Uterus (tissue), 3 donors: ENCODE measurements at regions not wholly inside any gene's neighbourhood (a gene's known extent, or its start where the extent isn't known, plus 50 kb on each side); places are given as distances from the start of the nearest gene placed in this dataset.

Experiments
- DNase-seq, 2 donors: peaks; one replicate each; pipeline ENCODE4 v3.0.0-alpha.2; 2019 to 2020
- H3K27ac ChIP-seq, 2 donors: fragments of 200-600 bp; sonication (generic); 1 replicate in 1 of 2; 2 replicates in 1 of 2; pipeline ENCODE4 v1.5.1; 2016 to 2018
- H3K27me3 ChIP-seq, 2 donors: fragments of 200-600 bp; sonication (generic); one replicate each; pipeline ENCODE4 v1.5.1; 2018 to 2019; ENCODE audit warnings: control low read depth in 1 of 2
- H3K36me3 ChIP-seq, 2 donors: fragments of 200-600 bp; sonication (generic); one replicate each; pipeline ENCODE4 v1.5.1; 2019; ENCODE audit warnings: control low read depth in 1 of 2
- H3K4me1 ChIP-seq, 2 donors: fragments of 200-600 bp; sonication (generic); one replicate each; pipeline ENCODE4 v1.5.1; 2018 to 2019; ENCODE audit warnings: control low read depth in 1 of 2
- H3K4me3 ChIP-seq, 2 donors: fragments of 200-600 bp; sonication (generic); 1 replicate in 1 of 2; 2 replicates in 1 of 2; pipeline ENCODE4 v1.5.1; 2018 to 2019; ENCODE audit warnings: mild to moderate bottlenecking in 1 of 2
- H3K9me3 ChIP-seq, 2 donors: fragments of 200-600 bp; sonication (generic); one replicate each; pipeline ENCODE4 v1.5.1; 2019; ENCODE audit warnings: control low read depth in 1 of 2
- CTCF ChIP-seq, 4 experiments: fragments of 200-600 bp in 2 of 4; fragments of 450-650 bp in 2 of 4; sonication (generic) in 2 of 4; IDR thresholded peaks; one replicate each; pipeline ENCODE4 v1.5.1; 2016 to 2019; ENCODE audit warnings: antibody characterized with exemption in 4 of 4, mild to moderate bottlenecking in 2 of 4, moderate library complexity in 1 of 4
- POLR2A ChIP-seq, 2 donors: fragments of 450-650 bp; IDR thresholded peaks; one replicate each; pipeline ENCODE4 v1.6.1; 2016; ENCODE audit warnings: antibody characterized with exemption in 2 of 2, mild to moderate bottlenecking in 1 of 2, moderate library complexity in 1 of 2
- intact Hi-C: fragments of 100-400 bp; cut with DNase I; formaldehyde crosslinking; loops from one replicate; pipeline ENCODE4 v1.15.1; 2023; ENCODE audit warnings: low total_unique reads
- donor health status: DM: yes; HTN: yes; CAD: no.

DNA sequence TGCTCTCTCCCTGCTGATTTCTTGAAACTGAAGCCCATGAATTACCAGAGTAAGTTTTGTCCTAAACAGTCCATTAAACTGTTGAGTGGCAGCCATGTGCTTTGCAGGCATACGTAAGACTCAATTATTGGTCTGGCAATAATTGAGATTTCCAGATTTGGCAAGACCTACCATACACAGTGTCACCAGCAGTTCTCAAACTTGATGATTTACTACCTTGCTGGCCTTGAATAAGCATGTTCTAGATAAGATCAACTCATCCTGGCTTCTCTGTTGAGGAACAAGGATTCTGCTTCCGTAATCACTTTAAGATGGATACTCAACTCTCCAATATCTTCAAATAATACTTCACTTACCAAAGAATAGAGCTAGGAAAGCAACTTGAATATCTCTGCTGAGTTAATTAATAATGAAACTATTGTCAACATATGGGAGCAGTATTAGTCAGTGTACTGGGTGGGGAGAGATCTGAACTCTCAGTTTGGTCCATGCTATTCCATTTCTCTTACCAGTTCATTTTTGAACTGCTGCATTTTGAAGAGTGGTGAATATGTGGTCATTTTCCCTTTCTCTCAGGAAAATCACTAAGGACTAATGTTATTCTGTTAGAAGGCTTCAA is 181.4 kb downstream of the IPMK start:
- Histone ChIP-seq H3K9me3 (no peaks in the 10 kb centered on the region), H3K36me3 (no peaks in the 10 kb centered on the region), H3K4me1 (no peaks in the 10 kb centered on the region), H3K4me3 (no peak overlapping the region), H3K27me3 (no peaks in the 10 kb centered on the region), H3K27ac (no peak overlapping the region)
- intact Hi-C loops: no loop called here
- DNase-seq: no peak
- TF ChIP-seq CTCF (IDR thresholded peaks at IDR 0.05): no peak
- TF ChIP-seq POLR2A (IDR thresholded peaks at IDR 0.05): no peak

DNA sequence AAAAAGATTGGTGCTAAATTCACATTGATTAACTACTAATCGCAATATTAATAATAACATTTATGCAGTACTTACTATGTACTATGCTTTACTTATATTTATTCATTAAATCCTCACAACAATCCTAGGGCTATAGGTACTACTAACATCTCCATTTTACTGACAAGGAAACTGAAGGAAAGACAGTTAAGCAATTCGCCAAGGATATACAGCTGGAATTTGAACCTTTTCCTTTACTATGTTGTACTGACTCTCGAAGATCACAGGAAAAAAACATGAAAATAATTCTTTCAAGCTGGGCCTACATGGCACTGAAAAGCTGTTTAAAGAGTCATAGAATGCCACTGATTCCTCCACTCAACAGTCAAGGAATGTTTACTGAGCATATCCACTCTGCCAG is 185.4 kb downstream of the IPMK start:
- H3K9me3 ChIP-seq: no peaks in the 10 kb centered on the region
- no peak overlapping the region for H3K27ac ChIP-seq
- intact Hi-C loops: no loop called here
- no peaks in the 10 kb centered on the region for H3K4me1 ChIP-seq
- DNase-seq: no peak
- TF ChIP-seq POLR2A (IDR thresholded peaks at IDR 0.05) (no peak), CTCF (IDR thresholded peaks at IDR 0.05) (no peak)
- no peaks in the 10 kb centered on the region for H3K36me3 ChIP-seq
- no peak overlapping the region for H3K4me3 ChIP-seq
- H3K27me3 ChIP-seq: no peaks in the 10 kb centered on the region

DNA sequence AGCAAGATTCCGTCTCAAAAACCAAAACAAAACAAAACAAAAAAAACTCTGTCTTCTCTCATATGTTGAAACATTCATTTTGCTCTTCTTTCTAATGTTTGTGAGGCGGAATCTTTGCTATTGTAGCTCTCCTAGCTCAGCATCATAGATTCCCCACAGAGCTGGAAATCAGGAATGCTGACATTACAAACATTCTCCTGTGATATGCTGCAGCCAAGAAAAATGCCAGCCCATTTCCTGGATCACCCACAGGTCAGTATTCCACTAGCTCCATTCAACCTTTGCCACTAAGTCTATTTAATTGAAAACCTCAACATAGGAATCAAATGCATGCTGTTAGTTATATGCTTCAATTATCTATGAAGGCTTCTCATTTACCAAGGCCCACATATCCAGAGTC is 186.3 kb downstream of the IPMK start:
- no peak for DNase-seq

DNA sequence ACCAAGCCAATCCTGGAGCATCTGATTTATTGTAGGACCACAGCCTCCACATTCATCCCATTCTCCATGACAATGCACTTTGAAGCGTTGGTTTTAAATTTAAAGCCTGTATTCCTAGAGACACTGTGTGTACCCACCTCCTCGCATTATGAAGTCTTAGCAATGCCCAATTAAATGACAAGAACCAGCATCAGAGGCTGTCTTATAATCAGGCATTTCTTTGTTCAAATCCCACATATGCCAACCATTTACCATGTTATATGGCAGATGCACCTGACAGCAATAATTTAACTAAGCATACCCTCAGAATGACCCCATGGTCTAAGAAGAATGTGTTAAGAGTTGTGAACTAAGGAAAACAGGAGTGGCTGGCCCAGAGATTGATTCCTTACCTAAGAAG is 188.2 kb downstream of the IPMK start:
- no peak overlapping the region for H3K4me3 ChIP-seq
- H3K9me3 ChIP-seq: no peaks in the 10 kb centered on the region
- DNase-seq: no peak
- no peaks in the 10 kb centered on the region for H3K4me1 ChIP-seq
- intact Hi-C loops: no loop called here
- TF ChIP-seq POLR2A (IDR thresholded peaks at IDR 0.05) (no peak), CTCF (IDR thresholded peaks at IDR 0.05) (no peak)
- no peaks in the 10 kb centered on the region for H3K36me3 ChIP-seq
- no peak overlapping the region for H3K27ac ChIP-seq
- H3K27me3 ChIP-seq: no peaks in the 10 kb centered on the region

More for the DNA sequence above, 186.3 kb downstream of the IPMK start:
- Histone ChIP-seq H3K4me1 (no peaks in the 10 kb centered on the region), H3K9me3 (no peaks in the 10 kb centered on the region), H3K27me3 (no peaks in the 10 kb centered on the region), H3K36me3 (no peaks in the 10 kb centered on the region), H3K4me3 (no peak overlapping the region), H3K27ac (no peak overlapping the region)
- TF ChIP-seq POLR2A (IDR thresholded peaks at IDR 0.05) (no peak), CTCF (IDR thresholded peaks at IDR 0.05) (no peak)
- intact Hi-C loops: no loop called here

DNA sequence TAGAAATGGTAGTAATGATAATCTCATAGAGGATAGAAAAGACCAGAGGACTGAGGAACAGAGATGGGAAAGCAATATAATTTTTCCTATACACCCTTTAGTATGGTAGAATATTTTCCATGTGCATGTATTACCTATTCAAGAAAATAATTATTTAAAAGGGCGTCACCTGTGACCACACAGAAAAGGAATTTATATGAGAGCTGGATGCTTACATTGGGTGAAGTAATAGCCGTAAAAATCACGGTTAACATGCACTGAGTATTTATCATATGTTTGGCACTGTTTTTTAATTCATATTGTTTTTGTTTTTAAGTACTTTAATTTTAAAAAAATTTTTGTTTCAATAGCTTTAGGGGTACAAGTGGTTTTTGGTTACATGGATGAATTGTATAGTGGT is 195.1 kb downstream of the IPMK start:
- no peaks in the 10 kb centered on the region for H3K9me3 ChIP-seq
- no peak for DNase-seq
- H3K36me3 ChIP-seq: no peaks in the 10 kb centered on the region
- intact Hi-C loops: no loop called here
- no peaks in the 10 kb centered on the region for H3K4me1 ChIP-seq
- no peak overlapping the region for H3K27ac ChIP-seq
- H3K27me3 ChIP-seq: no peaks in the 10 kb centered on the region
- no peak for TF ChIP-seq POLR2A (IDR thresholded peaks at IDR 0.05)
- no peak for TF ChIP-seq CTCF (IDR thresholded peaks at IDR 0.05)
- no peak overlapping the region for H3K4me3 ChIP-seq
